Skeletal muscle satellite cell (primary cell): ENCODE measurements at regions not wholly inside any gene's neighbourhood (a gene's known extent, or its start where the extent isn't known, plus 50 kb on each side); places are given as distances from the start of the nearest gene placed in this dataset.
"Not testable (repeated sequence)": the region's sequence is repeated elsewhere in the genome, so short reads cannot be mapped to it uniquely, and the experiment has no call there.

Source experiments
- H3K27me3 ChIP-seq: 2 replicates; pipeline ENCODE4 v1.7.0; 2013; ENCODE audit warnings: low read length; ENCODE audit not compliant: control insufficient read depth, insufficient read depth
- H3K36me3 ChIP-seq: 2 replicates; pipeline ENCODE4 v1.7.0; 2013; ENCODE audit warnings: mild to moderate bottlenecking, control low read depth, low read length; ENCODE audit not compliant: insufficient read depth
- H3K4me1 ChIP-seq: 2 replicates; pipeline ENCODE4 v1.7.0; 2013; ENCODE audit warnings: low read length; ENCODE audit not compliant: control insufficient read depth, insufficient read depth
- H3K4me2 ChIP-seq: 2 replicates; pipeline ENCODE4 v1.7.0; 2013; ENCODE audit warnings: mild to moderate bottlenecking, low read length
- H3K4me3 ChIP-seq: 2 replicates; pipeline ENCODE4 v1.7.0; 2013; ENCODE audit warnings: low read length
- H3K9ac ChIP-seq: 2 replicates; pipeline ENCODE4 v1.7.0; 2013; ENCODE audit warnings: mild to moderate bottlenecking, low read depth, low read length, moderate library complexity
- H3K9me3 ChIP-seq: replicated peaks from 2 replicates; pipeline ENCODE4 v1.7.0; 2013; ENCODE audit warnings: mild to moderate bottlenecking, control low read depth, low read length

GRCh38 chr10:65166272-65166671 is 1645.1 kb downstream of the REEP3 start:
- H3K4me1 ChIP-seq, result no peaks in the 10 kb centered on the region
- no peak overlapping the region for H3K9ac ChIP-seq
- no peak overlapping the region for H3K4me2 ChIP-seq
- no peaks in the 10 kb centered on the region for H3K9me3 ChIP-seq
- no peaks in the 10 kb centered on the region for H3K27me3 ChIP-seq
- no peaks in the 10 kb centered on the region for H3K36me3 ChIP-seq
- H3K4me3 ChIP-seq, result no peak overlapping the region

DNA sequence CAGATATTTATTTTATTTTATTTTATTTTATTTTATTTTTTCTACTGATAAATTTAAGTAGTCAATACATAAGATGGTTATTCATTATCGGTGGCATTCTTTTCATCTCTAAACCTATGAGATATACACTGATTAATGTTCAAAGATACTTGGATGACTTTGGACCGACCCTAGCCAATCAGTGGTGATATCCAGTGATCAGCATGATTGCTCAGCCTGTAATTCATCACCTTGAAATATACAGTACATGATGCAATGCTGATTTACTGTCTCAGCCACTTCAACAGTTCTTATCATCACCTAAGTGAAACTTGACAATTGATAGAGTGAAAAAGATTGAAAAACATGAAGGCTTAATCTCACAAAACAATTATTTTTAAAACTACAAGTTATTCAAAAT is 1651.0 kb downstream of the REEP3 start:
- H3K9ac ChIP-seq, result no peak overlapping the region

GRCh38 chr10:65176994-65177393 is 1655.8 kb downstream of the REEP3 start:
- Histone ChIP-seq H3K4me2 (no peak overlapping the region), H3K27me3 (no peaks in the 10 kb centered on the region), H3K4me3 (no peak overlapping the region), H3K4me1 (no peaks in the 10 kb centered on the region), H3K36me3 (no peaks in the 10 kb centered on the region), H3K9me3 (no peaks in the 10 kb centered on the region), H3K9ac (no peak overlapping the region)

More for the DNA sequence above, 1651.0 kb downstream of the REEP3 start:
- Histone ChIP-seq H3K4me1 (no peaks in the 10 kb centered on the region), H3K9me3 (no peaks in the 10 kb centered on the region), H3K36me3 (no peaks in the 10 kb centered on the region), H3K4me3 (no peak overlapping the region), H3K27me3 (no peaks in the 10 kb centered on the region), H3K4me2 (no peak overlapping the region)

DNA sequence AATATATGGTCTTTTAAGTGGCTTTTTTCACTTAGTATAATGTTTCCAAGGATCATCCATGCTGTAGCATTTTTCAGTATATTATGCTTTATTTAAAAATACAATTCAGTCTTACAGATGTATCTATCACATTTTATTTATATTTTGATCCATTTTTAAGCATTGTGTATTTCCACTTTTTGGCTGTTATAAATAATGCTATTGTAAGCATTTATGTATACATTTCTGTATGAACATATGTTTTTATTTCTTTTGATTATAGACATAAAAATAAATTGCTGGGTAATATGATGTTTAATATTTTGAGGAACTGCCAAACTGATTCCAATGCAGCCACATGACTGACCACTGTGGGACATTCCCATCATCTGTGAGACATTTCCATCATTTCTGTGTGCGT is 1662.0 kb downstream of the REEP3 start:
- Histone ChIP-seq H3K4me2 (no peak overlapping the region), H3K36me3 (no peaks in the 10 kb centered on the region)

DNA sequence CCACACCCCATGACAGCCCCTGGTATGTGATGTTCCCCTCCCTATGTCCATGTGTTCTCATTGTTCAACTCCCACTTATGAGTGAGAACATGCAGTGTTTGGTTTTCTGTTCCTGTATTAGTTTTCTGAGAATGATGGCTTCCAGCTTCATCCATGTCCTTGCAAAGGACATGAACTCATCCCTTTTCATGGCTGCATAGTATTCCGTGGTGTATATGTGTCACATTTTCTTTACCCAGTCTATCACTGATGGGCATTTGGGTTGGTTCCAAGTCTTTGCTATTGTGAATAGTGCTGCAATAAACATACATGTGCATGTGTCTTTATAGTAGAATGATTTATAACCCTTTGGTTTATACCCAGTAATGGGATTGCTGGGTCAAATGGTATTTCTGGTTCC is 1665.5 kb downstream of the REEP3 start:
- not testable (repeated sequence) for H3K36me3 ChIP-seq, H3K9ac ChIP-seq, H3K4me2 ChIP-seq, H3K4me3 ChIP-seq, H3K27me3 ChIP-seq, H3K4me1 ChIP-seq, H3K9me3 ChIP-seq

More for the DNA sequence above, 1662.0 kb downstream of the REEP3 start:
- Histone ChIP-seq H3K9ac (no peak overlapping the region), H3K9me3 (no peaks in the 10 kb centered on the region), H3K27me3 (no peaks in the 10 kb centered on the region), H3K4me1 (no peaks in the 10 kb centered on the region), H3K4me3 (no peak overlapping the region)

- H3K4me2 ChIP-seq, result peak overlapping the region; percentile 69
- no peaks in the 10 kb centered on the region for H3K36me3 ChIP-seq
- peaks cover 18% of the 10 kb centered on the region for H3K4me1 ChIP-seq
- H3K9ac ChIP-seq, result peak overlapping the region; percentile 8
- H3K9me3 ChIP-seq, result no peaks in the 10 kb centered on the region
- H3K4me3 ChIP-seq, result peak overlapping the region; percentile 11
- H3K27me3 ChIP-seq, result no peaks in the 10 kb centered on the region
These were observed 1672.9 kb downstream of the REEP3 start for GRCh38 chr10:65194126-65194525.

- Histone ChIP-seq H3K4me3 (peak overlapping the region; percentile 11), H3K36me3 (no peaks in the 10 kb centered on the region), H3K27me3 (no peaks in the 10 kb centered on the region), H3K9ac (no peak overlapping the region), H3K4me1 (peaks cover 18% of the 10 kb centered on the region), H3K4me2 (peak overlapping the region; percentile 69), H3K9me3 (no peaks in the 10 kb centered on the region)
These were observed 1673.4 kb downstream of the REEP3 start for GRCh38 chr10:65194555-65194954.

DNA sequence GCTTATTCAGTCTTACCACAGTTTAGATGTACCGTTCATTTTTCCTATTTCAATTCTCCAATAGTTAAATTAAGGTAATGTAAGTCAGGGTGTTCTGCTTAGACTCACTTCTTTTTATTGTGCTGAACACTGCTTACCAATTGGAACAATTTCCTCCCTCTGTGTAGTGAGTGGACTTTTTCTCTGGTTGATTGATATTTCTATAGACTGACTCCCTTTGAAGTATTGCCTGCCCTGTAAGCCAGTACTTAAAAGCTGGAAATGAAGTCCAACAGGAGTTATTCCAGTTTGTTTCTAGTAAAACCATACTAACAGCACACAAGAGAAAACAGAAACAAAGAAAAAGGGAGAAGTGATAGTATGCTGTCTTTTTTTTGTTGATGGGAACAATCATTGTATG is 1674.9 kb downstream of the REEP3 start:
- Histone ChIP-seq H3K9ac (no peak overlapping the region), H3K4me2 (no peak overlapping the region), H3K4me3 (no peak overlapping the region), H3K4me1 (peaks cover 18% of the 10 kb centered on the region), H3K27me3 (no peaks in the 10 kb centered on the region), H3K36me3 (no peaks in the 10 kb centered on the region), H3K9me3 (no peaks in the 10 kb centered on the region)

DNA sequence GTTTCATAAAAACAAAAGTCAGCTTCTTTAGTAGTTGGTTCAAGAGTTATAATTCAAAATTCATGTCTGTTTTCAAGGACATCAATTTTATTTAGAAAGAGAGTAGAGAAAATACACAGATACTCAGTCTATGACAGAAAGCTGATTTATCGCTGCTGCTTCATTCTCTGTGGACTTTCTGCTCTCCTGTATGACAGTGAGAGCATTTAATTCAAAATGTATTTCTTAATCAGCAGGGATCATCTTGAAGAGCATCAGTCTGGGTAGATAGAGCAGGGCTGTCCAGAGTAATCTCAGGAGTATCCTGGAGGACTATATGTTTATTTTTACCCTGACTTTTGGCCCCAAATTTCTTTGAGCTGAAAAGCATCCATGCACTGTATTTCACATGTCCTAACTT is 1676.7 kb downstream of the REEP3 start:
- peaks cover 18% of the 10 kb centered on the region for H3K4me1 ChIP-seq

DNA sequence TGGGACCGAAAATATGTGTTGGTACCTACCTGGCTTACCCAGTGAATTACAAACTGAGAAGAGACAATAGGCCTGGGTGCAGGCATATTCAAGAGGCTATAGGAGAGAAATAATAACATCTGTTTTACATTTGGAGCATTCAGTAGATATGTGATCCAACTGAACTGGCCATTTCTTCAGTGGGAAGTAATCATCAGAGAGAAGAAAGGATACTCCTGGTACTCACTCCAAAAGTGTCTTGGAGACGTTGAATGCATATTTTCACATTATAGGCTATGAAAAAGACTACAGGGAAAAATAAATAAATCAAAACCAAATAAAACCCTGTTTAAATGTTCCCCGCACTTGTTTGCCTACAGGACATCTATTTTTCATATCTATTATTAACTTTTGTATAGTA is 1680.3 kb downstream of the REEP3 start:
- Histone ChIP-seq H3K9me3 (no peaks in the 10 kb centered on the region), H3K4me2 (no peak overlapping the region), H3K27me3 (no peaks in the 10 kb centered on the region), H3K4me3 (no peak overlapping the region), H3K36me3 (no peaks in the 10 kb centered on the region), H3K4me1 (no peaks in the 10 kb centered on the region), H3K9ac (no peak overlapping the region)

More for the DNA sequence above, 1676.7 kb downstream of the REEP3 start:
- Histone ChIP-seq H3K9me3 (no peaks in the 10 kb centered on the region), H3K27me3 (no peaks in the 10 kb centered on the region), H3K4me2 (no peak overlapping the region), H3K4me3 (no peak overlapping the region), H3K36me3 (no peaks in the 10 kb centered on the region), H3K9ac (no peak overlapping the region)

DNA sequence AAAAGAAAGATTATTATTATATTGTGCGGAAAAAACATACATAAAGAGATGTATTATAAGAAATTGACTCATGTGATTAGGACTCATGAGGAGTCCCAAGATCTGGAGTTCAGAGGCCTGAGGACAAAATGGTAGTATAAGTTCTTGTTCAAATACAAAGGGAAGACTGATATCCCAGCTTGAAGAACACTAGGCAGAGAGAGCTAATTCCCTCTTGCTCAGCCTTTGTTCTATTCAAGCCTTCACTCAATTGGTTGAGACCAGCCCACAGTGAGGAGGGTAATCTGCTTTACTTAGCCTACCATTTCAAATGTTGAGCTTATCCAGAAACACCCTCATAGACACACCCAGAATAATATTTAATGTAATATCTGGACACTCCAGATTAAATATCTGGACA is 1683.8 kb downstream of the REEP3 start:
- H3K9ac ChIP-seq, result no peak overlapping the region
- H3K4me3 ChIP-seq, result no peak overlapping the region
- no peaks in the 10 kb centered on the region for H3K9me3 ChIP-seq
- no peaks in the 10 kb centered on the region for H3K4me1 ChIP-seq
- H3K4me2 ChIP-seq, result no peak overlapping the region
- no peaks in the 10 kb centered on the region for H3K36me3 ChIP-seq
- no peaks in the 10 kb centered on the region for H3K27me3 ChIP-seq

- Histone ChIP-seq H3K9ac (no peak overlapping the region), H3K4me2 (no peak overlapping the region), H3K27me3 (no peaks in the 10 kb centered on the region), H3K4me3 (no peak overlapping the region), H3K9me3 (no peaks in the 10 kb centered on the region), H3K36me3 (no peaks in the 10 kb centered on the region), H3K4me1 (no peaks in the 10 kb centered on the region)
These were observed 1692.0 kb downstream of the REEP3 start for GRCh38 chr10:65213170-65213569.
